Kidney (tissue), 13 donors: ENCODE measurements at regions not wholly inside any gene's neighbourhood (a gene's known extent, or its start where the extent isn't known, plus 50 kb on each side); places are given as distances from the start of the nearest gene placed in this dataset.
A peak's percentile ranks its signal among the peaks of the same experiment; 100 is the strongest.

Experiments
- DNase-seq, 5 donors: peaks; one replicate each; pipeline ENCODE4 v3.0.0-alpha.2; 2013 to 2020
- FAIRE-seq: peaks from 2 replicates; lab custom pipeline; 2012; peaks lifted over from hg19 to GRCh38; lab: Jason Lieb, UNC
- H3K27ac ChIP-seq, 2 donors: one replicate each; pipeline ENCODE4 v1.7.0; 2013; ENCODE audit warnings: low read depth in 2 of 2, low read length in 2 of 2, inconsistent platforms in 1 of 2
- H3K27me3 ChIP-seq: one replicate; pipeline ENCODE4 v1.7.1; 2013; ENCODE audit warnings: low read length, inconsistent platforms; ENCODE audit not compliant: control insufficient read depth, insufficient read depth
- H3K36me3 ChIP-seq, 3 donors: one replicate each; pipeline versions ENCODE4 v1.7.0 to v1.7.1; 2013; ENCODE audit warnings: low read length in 3 of 3, control low read depth in 1 of 3, inconsistent platforms in 1 of 3; ENCODE audit not compliant: insufficient read depth in 3 of 3, control insufficient read depth in 2 of 3
- H3K4me1 ChIP-seq, 3 donors: one replicate each; pipeline versions ENCODE4 v1.7.0 to v1.7.1; 2013; ENCODE audit warnings: low read length in 3 of 3, inconsistent platforms in 1 of 3, low read depth in 1 of 3; ENCODE audit not compliant: control insufficient read depth in 2 of 3, insufficient read depth in 2 of 3
- H3K4me3 ChIP-seq, 3 donors: one replicate each; pipeline versions ENCODE4 v1.7.0 to v1.8.1; 2013; ENCODE audit warnings: low read length in 3 of 3, control low read depth in 1 of 3, inconsistent platforms in 1 of 3
- H3K9ac ChIP-seq, 3 donors: one replicate each; pipeline versions ENCODE4 v1.7.0 to v1.7.1; 2013; ENCODE audit warnings: low read length in 3 of 3, control low read depth in 1 of 3, inconsistent platforms in 1 of 3
- H3K9me3 ChIP-seq, 3 donors: one replicate each; pipeline versions ENCODE4 v1.7.0 to v1.7.1; 2013; ENCODE audit warnings: low read length in 3 of 3, control low read depth in 1 of 3, inconsistent platforms in 1 of 3; ENCODE audit not compliant: control insufficient read depth in 2 of 3, insufficient read depth in 1 of 3
- CTCF ChIP-seq: IDR thresholded peaks from 3 replicates; pipeline ENCODE4 v1.5.1; 2012; ENCODE audit warnings: mild to moderate bottlenecking, moderate library complexity, borderline replicate concordance; ENCODE audit not compliant: insufficient read depth; ENCODE audit errors: extremely low read depth
- intact Hi-C: fragments of 100-400 bp; cut with DNase I; formaldehyde crosslinking; loops from one replicate; pipeline ENCODE4 v1.11.1; 2022
- donor health status: control.
- donor health status: control.
- donor health status: control.
- donor health status: control.
- donor health status: control.
- donor health status: DM: yes; HTN: yes; CAD: no.
- donor health status: Normal renal cell carcinoma (clear cell type).

- no peak for FAIRE-seq
- H3K4me1 ChIP-seq: no peaks in the 10 kb centered on the region
- DNase-seq: no peak
These were observed 287.0 kb upstream of the MAGEB18 start for GRCh38 chrX:25851141-25851540.

GRCh38 chrX:25853002-25853479 is 285.1 kb upstream of the MAGEB18 start:
- H3K9ac ChIP-seq: no peak overlapping the region
- H3K27me3 ChIP-seq: no peaks in the 10 kb centered on the region
- DNase-seq (no peak), FAIRE-seq (no peak)
- H3K36me3 ChIP-seq: no peaks in the 10 kb centered on the region
- H3K9me3 ChIP-seq: no peaks in the 10 kb centered on the region
- intact Hi-C loops: no loop called here
- no peak overlapping the region for H3K4me3 ChIP-seq
- no peak overlapping the region for H3K27ac ChIP-seq
- TF ChIP-seq CTCF: no peak
- H3K4me1 ChIP-seq: no peaks in the 10 kb centered on the region

More at GRCh38 chrX:25851141-25851540, 287.0 kb upstream of the MAGEB18 start:
- TF ChIP-seq CTCF: no peak
- no peak overlapping the region for H3K9ac ChIP-seq
- no peak overlapping the region for H3K27ac ChIP-seq
- H3K4me3 ChIP-seq: no peak overlapping the region
- intact Hi-C loops: no loop called here
- no peaks in the 10 kb centered on the region for H3K9me3 ChIP-seq
- H3K36me3 ChIP-seq: no peaks in the 10 kb centered on the region
- no peaks in the 10 kb centered on the region for H3K27me3 ChIP-seq

- Histone ChIP-seq H3K36me3 (no peaks in the 10 kb centered on the region), H3K9me3 (no peaks in the 10 kb centered on the region), H3K4me1 (no peaks in the 10 kb centered on the region), H3K27ac (no peak overlapping the region), H3K4me3 (no peak overlapping the region), H3K27me3 (no peaks in the 10 kb centered on the region), H3K9ac (no peak overlapping the region)
- peak; percentile 79 for FAIRE-seq
- TF ChIP-seq CTCF: no peak
- DNase-seq: no peak
- intact Hi-C loops: no loop called here
These were observed 279.8 kb upstream of the MAGEB18 start for GRCh38 chrX:25858273-25858880.

- FAIRE-seq: no peak
- Histone ChIP-seq H3K9me3 (no peaks in the 10 kb centered on the region), H3K4me3 (no peak overlapping the region), H3K27me3 (no peaks in the 10 kb centered on the region), H3K4me1 (no peaks in the 10 kb centered on the region), H3K27ac (no peak overlapping the region), H3K9ac (no peak overlapping the region), H3K36me3 (no peaks in the 10 kb centered on the region)
- peak in 1 of 5 donors; percentile 61 for DNase-seq
- intact Hi-C loops: no loop called here
- no peak for TF ChIP-seq CTCF
These were observed 277.8 kb upstream of the MAGEB18 start for GRCh38 chrX:25860322-25860721.
